IMR-90 (cell line): ENCODE measurements at regions not wholly inside any gene's neighbourhood (a gene's known extent, or its start where the extent isn't known, plus 50 kb on each side); places are given as distances from the start of the nearest gene placed in this dataset.

Experiments used
- ATAC-seq: fragments of 200-7000 bp; cut with Tn5 transposase; 2 replicates; pipeline ENCODE4 v1.9.1; 2020; ENCODE audit warnings: low read depth, mild to moderate bottlenecking, moderate library complexity
- BruUV-seq: library from RNA; stranded (reverse); fragments of 400-500 nt; replicated peaks from 2 replicates; lab custom pipeline; 2021; lab: Mats Ljungman, UMichigan
- CTCF ChIA-PET: fragments of 300-600 bp; formaldehyde crosslinking; extraction: SDS; loops from one replicate; lab custom pipeline; 2021; ENCODE audit warnings: antibody characterized with exemption; lab: Yijun Ruan, JAX
- POLR2A ChIA-PET: fragments of 300-600 bp; sonication (Branson Sonifier 250); formaldehyde crosslinking; loops from one replicate; lab custom pipeline; 2022; ENCODE audit warnings: antibody characterized with exemption; ENCODE audit not compliant: unreplicated experiment; lab: Charles Lee
- DNase-seq: peaks from one replicate; pipeline ENCODE4 v3.0.0; 2013
- H2AFZ ChIP-seq: replicated peaks from 2 replicates; pipeline ENCODE3; 2013; ENCODE audit warnings: low read length, mild to moderate bottlenecking; ENCODE audit not compliant: poor library complexity
- H2AK5ac ChIP-seq: 2 replicates; pipeline ENCODE4 v1.6.1; 2013; ENCODE audit warnings: low read depth, low read length, inconsistent platforms
- H2AK9ac ChIP-seq: replicated peaks from 2 replicates; pipeline ENCODE3; 2013; ENCODE audit warnings: mild to moderate bottlenecking, low read depth, low read length, moderate library complexity; ENCODE audit not compliant: poor library complexity
- H2BK120ac ChIP-seq: 2 replicates; pipeline ENCODE4 v1.6.1; 2013; ENCODE audit warnings: low read depth, low read length, inconsistent platforms
- H2BK15ac ChIP-seq: 3 replicates; pipeline ENCODE4 v1.6.1; 2013; ENCODE audit warnings: low read depth, low read length, inconsistent platforms
- H2BK20ac ChIP-seq: 2 replicates; pipeline ENCODE4 v1.6.1; 2013; ENCODE audit warnings: low read depth, mild to moderate bottlenecking, inconsistent platforms, low read length, moderate library complexity
- H2BK5ac ChIP-seq: 2 replicates; pipeline ENCODE4 v1.6.1; 2013; ENCODE audit warnings: mild to moderate bottlenecking, low read depth, low read length, inconsistent platforms; ENCODE audit not compliant: poor library complexity, severe bottlenecking
- H3K14ac ChIP-seq: replicated peaks from 2 replicates; pipeline ENCODE4 v1.6.1; 2013; ENCODE audit warnings: low read depth, low read length, inconsistent platforms
- H3K18ac ChIP-seq: 2 replicates; pipeline ENCODE4 v1.6.1; 2013; ENCODE audit warnings: low read depth, low read length, control low read depth
- H3K23ac ChIP-seq: 2 replicates; pipeline ENCODE4 v1.6.1; 2013; ENCODE audit warnings: low read depth, low read length, inconsistent platforms
- H3K27ac ChIP-seq: 2 replicates; pipeline ENCODE4 v1.5.1; 2013; ENCODE audit warnings: mild to moderate bottlenecking, control low read depth, low read length; ENCODE audit not compliant: insufficient read depth
- H3K27me3 ChIP-seq: 2 replicates; pipeline ENCODE4 v1.6.1; 2013; ENCODE audit warnings: low read length; ENCODE audit not compliant: control insufficient read depth, insufficient read depth
- H3K36me3 ChIP-seq: 2 replicates; pipeline ENCODE4 v1.6.1; 2013; ENCODE audit warnings: low read length, mixed read lengths; ENCODE audit not compliant: control insufficient read depth, insufficient read depth
- H3K4ac ChIP-seq: 2 replicates; pipeline ENCODE4 v1.6.1; 2013; ENCODE audit warnings: low read depth, low read length, inconsistent platforms
- H3K4me1 ChIP-seq: 2 replicates; pipeline ENCODE4 v1.6.1; 2013; ENCODE audit warnings: low read length, mixed read lengths; ENCODE audit not compliant: control insufficient read depth, insufficient read depth
- H3K4me2 ChIP-seq: 2 replicates; pipeline ENCODE4 v1.6.1; 2013; ENCODE audit warnings: low read depth, mild to moderate bottlenecking, control low read depth, low read length, moderate library complexity
- H3K4me3 ChIP-seq: 2 replicates; pipeline ENCODE4 v1.5.1; 2013; ENCODE audit warnings: low read depth, mild to moderate bottlenecking, control low read depth, low read length, moderate library complexity; ENCODE audit not compliant: insufficient read depth
- H3K56ac ChIP-seq: 2 replicates; pipeline ENCODE4 v1.6.1; 2013; ENCODE audit warnings: low read length, inconsistent platforms; ENCODE audit not compliant: insufficient read depth; ENCODE audit errors: extremely low read depth
- H3K79me1 ChIP-seq, 2 experiments: 2 replicates each; pipeline ENCODE4 v1.6.1; 2013; ENCODE audit warnings: low read length in 2 of 2, inconsistent platforms in 1 of 2, low read depth in 1 of 2
- H3K9ac ChIP-seq: 2 replicates; pipeline ENCODE4 v1.6.1; 2013; ENCODE audit warnings: low read depth, low read length, control low read depth
- H3K9me1 ChIP-seq: 2 replicates; pipeline ENCODE4 v1.6.1; 2013; ENCODE audit warnings: low read length, inconsistent platforms; ENCODE audit not compliant: insufficient read depth
- H3K9me3 ChIP-seq: 2 replicates; pipeline ENCODE4 v1.6.1; 2013; ENCODE audit warnings: low read length; ENCODE audit not compliant: control insufficient read depth, insufficient read depth
- H4K20me1 ChIP-seq: 2 replicates; pipeline ENCODE4 v1.6.1; 2013; ENCODE audit warnings: low read length, inconsistent platforms; ENCODE audit not compliant: insufficient read depth
- H4K5ac ChIP-seq: 2 replicates; pipeline ENCODE4 v1.6.1; 2013; ENCODE audit warnings: mild to moderate bottlenecking, low read depth, low read length, control low read depth
- H4K8ac ChIP-seq, 2 experiments: 2 replicates each; pipeline ENCODE4 v1.6.1; 2013; ENCODE audit warnings: low read depth in 2 of 2, low read length in 2 of 2, control low read depth in 1 of 2, inconsistent platforms in 1 of 2
- H4K91ac ChIP-seq: 2 replicates; pipeline ENCODE4 v1.6.1; 2013; ENCODE audit warnings: low read depth, low read length, inconsistent platforms; ENCODE audit not compliant: insufficient read depth
- BHLHE40 ChIP-seq: fragments of 150-350 bp; IDR thresholded peaks from 2 replicates; pipeline ENCODE4 v1.6.1; 2016; ENCODE audit warnings: mild to moderate bottlenecking, low read depth, low read length
- CEBPB ChIP-seq: IDR thresholded peaks from 2 replicates; pipeline ENCODE4 v1.6.1; 2012; ENCODE audit warnings: low read depth, low read length, improper control_type of control experiment
- MAFK ChIP-seq: IDR thresholded peaks from 2 replicates; pipeline ENCODE4 v1.6.1; 2012; ENCODE audit warnings: low read depth, low read length, improper control_type of control experiment
- MAZ ChIP-seq: IDR thresholded peaks from 2 replicates; pipeline ENCODE4 v1.6.1; 2012; ENCODE audit warnings: low read depth, mild to moderate bottlenecking, low read length, improper control_type of control experiment, moderate library complexity, borderline replicate concordance
- SMC3 ChIP-seq: fragments of 150-350 bp; IDR thresholded peaks from 2 replicates; pipeline ENCODE4 v1.6.1; 2016; ENCODE audit warnings: low read depth, mild to moderate bottlenecking, antibody characterized with exemption, low read length, moderate library complexity
- USF2 ChIP-seq: fragments of 150-350 bp; IDR thresholded peaks from 2 replicates; pipeline ENCODE4 v1.6.1; 2017; ENCODE audit warnings: mild to moderate bottlenecking, antibody characterized with exemption, low read length, low read depth
- whole genome bisulfite sequencing, 2 experiments: methylation state at CpG; one replicate each; pipeline versions ENCODE4 v1.1.5 to v1.1.7; 2013; ENCODE audit warnings: missing lambda C conversion rate in 2 of 2; ENCODE audit not compliant: insufficient read length in 1 of 2; ENCODE audit errors: extremely low coverage in 2 of 2; 5-methylcytosine and 5-hydroxymethylcytosine counted together
- dilution Hi-C: fragments of 300-500 bp; cut with HindIII; formaldehyde crosslinking; loops from one replicate; pipeline ENCODE4 v1.14.3; 2018; ENCODE audit warnings: low sequenced_read_pairs; ENCODE audit not compliant: unreplicated experiment
- in situ Hi-C: fragments of 300-500 bp; cut with MboI; formaldehyde crosslinking; loops from 3 replicates; pipeline ENCODE4 v1.14.3; 2019; ENCODE audit warnings: low sequenced_read_pairs, inconsistent platforms, mixed read lengths
- intact Hi-C: fragments of 100-400 bp; cut with micrococcal nuclease; formaldehyde crosslinking; loops from 2 replicates; pipeline ENCODE4 v1.10.0; 2022

- no peak overlapping the region for H3K27ac ChIP-seq
- no peak overlapping the region for H3K4me2 ChIP-seq
- no peak overlapping the region for H3K9ac ChIP-seq
- no peak overlapping the region for H3K4me3 ChIP-seq
- no peaks in the 10 kb centered on the region for H3K9me1 ChIP-seq
- WGBS, 2 experiments: 57% methylated on average over 1 of the region's 5 CpGs; no CpG with 5 or more reads in 1 of the 2 experiments
- intact Hi-C loops (no loop called here), dilution Hi-C loops (no loop called here), in situ Hi-C loops (no loop called here)
- no peak overlapping the region for H2BK20ac ChIP-seq
- no peak overlapping the region for H2BK120ac ChIP-seq
- no peaks in the 10 kb centered on the region for H3K79me1 ChIP-seq
- H3K9me3 ChIP-seq: peaks cover 6% of the 10 kb centered on the region
- no peak overlapping the region for H4K5ac ChIP-seq
- H4K8ac ChIP-seq: no peak overlapping the region
- DNase-seq (no peak), ATAC-seq (no peak)
- no peaks in the 10 kb centered on the region for H3K36me3 ChIP-seq
- no peak overlapping the region for H2BK5ac ChIP-seq
- ChIA-PET CTCF (no interaction called here), POLR2A (no interaction called here)
- H3K4ac ChIP-seq: no peak overlapping the region
- H3K18ac ChIP-seq: no peak overlapping the region
- no peaks in the 10 kb centered on the region; the same call in 1 of the 2 replicates for H3K27me3 ChIP-seq
- no peaks in the 10 kb centered on the region for H4K20me1 ChIP-seq
- H2AFZ ChIP-seq: peak overlapping the region; percentile 17
- H2BK15ac ChIP-seq: no peak overlapping the region
- no TSS peak for BruUV-seq
- no peak overlapping the region for H3K14ac ChIP-seq
- H2AK5ac ChIP-seq: no peak overlapping the region
- no peak overlapping the region for H2AK9ac ChIP-seq
- no peak overlapping the region for H3K23ac ChIP-seq
- H3K56ac ChIP-seq: no peak overlapping the region
- H4K91ac ChIP-seq: no peak overlapping the region
- peaks cover 3% of the 10 kb centered on the region; the same call in 1 of the 2 replicates for H3K4me1 ChIP-seq
- TF ChIP-seq BHLHE40 (no peak), MAFK (no peak), USF2 (no peak), CEBPB (no peak), MAZ (no peak), SMC3 (no peak)
These were observed 75.1 kb upstream of the MSX1 start for GRCh38 chr4:4784379-4784778.
